Neural progenitor cell (in vitro differentiated cells): ENCODE measurements at regions not wholly inside any gene's neighbourhood (a gene's known extent, or its start where the extent isn't known, plus 50 kb on each side); places are given as distances from the start of the nearest gene placed in this dataset.

Source experiments
- EZH2 ChIP-seq: fragments of 200-600 bp; sonication (generic); IDR thresholded peaks from 2 replicates; pipeline ENCODE4 v1.6.1; 2017; ENCODE audit warnings: antibody characterized with exemption, mild to moderate bottlenecking, moderate library complexity
- EZH2phosphoT487 ChIP-seq: fragments of 200-600 bp; sonication (generic); IDR thresholded peaks from 2 replicates; pipeline ENCODE4 v1.6.1; 2017; ENCODE audit warnings: antibody characterized with exemption
- TF ChIP-seq, protein P1 (sequence below): fragments of 200-600 bp; sonication (generic); IDR thresholded peaks from 2 replicates; pipeline ENCODE4 v1.5.1; 2017; ENCODE audit warnings: antibody characterized with exemption, mild to moderate bottlenecking

GRCh38 chr3:4011166-4011565 lies 211.9 kb downstream of the LRRN1 start:
- TF ChIP-seq, protein P1, sequence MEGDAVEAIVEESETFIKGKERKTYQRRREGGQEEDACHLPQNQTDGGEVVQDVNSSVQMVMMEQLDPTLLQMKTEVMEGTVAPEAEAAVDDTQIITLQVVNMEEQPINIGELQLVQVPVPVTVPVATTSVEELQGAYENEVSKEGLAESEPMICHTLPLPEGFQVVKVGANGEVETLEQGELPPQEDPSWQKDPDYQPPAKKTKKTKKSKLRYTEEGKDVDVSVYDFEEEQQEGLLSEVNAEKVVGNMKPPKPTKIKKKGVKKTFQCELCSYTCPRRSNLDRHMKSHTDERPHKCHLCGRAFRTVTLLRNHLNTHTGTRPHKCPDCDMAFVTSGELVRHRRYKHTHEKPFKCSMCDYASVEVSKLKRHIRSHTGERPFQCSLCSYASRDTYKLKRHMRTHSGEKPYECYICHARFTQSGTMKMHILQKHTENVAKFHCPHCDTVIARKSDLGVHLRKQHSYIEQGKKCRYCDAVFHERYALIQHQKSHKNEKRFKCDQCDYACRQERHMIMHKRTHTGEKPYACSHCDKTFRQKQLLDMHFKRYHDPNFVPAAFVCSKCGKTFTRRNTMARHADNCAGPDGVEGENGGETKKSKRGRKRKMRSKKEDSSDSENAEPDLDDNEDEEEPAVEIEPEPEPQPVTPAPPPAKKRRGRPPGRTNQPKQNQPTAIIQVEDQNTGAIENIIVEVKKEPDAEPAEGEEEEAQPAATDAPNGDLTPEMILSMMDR: no peak
- TF ChIP-seq EZH2 (no peak), EZH2phosphoT487 (no peak)
